KMS-11 (cell line): ENCODE measurements at regions not wholly inside any gene's neighbourhood (a gene's known extent, or its start where the extent isn't known, plus 50 kb on each side); places are given as distances from the start of the nearest gene placed in this dataset.

ENCODE experiments used
- H2AFZ ChIP-seq: fragments of 200-600 bp; sonication (generic); 2 replicates; pipeline ENCODE4 v1.6.1; 2016; ENCODE audit warnings: antibody characterized with exemption, mixed run types, low read depth
- H3K27ac ChIP-seq: fragments of 200-600 bp; sonication (generic); 2 replicates; pipeline ENCODE4 v1.6.1; 2016; ENCODE audit warnings: mild to moderate bottlenecking, mixed run types
- H3K27me3 ChIP-seq: fragments of 200-600 bp; sonication (generic); 2 replicates; pipeline ENCODE4 v1.6.1; 2017; ENCODE audit warnings: mild to moderate bottlenecking, low read depth, mixed run types, moderate library complexity; ENCODE audit not compliant: insufficient read depth
- H3K36me3 ChIP-seq: fragments of 200-600 bp; sonication (generic); 2 replicates; pipeline ENCODE4 v1.6.1; 2017; ENCODE audit warnings: mild to moderate bottlenecking, mixed run types; ENCODE audit not compliant: insufficient read depth
- H3K4me1 ChIP-seq: fragments of 200-600 bp; sonication (generic); 2 replicates; pipeline ENCODE4 v1.6.1; 2016; ENCODE audit warnings: mild to moderate bottlenecking, low read depth, mixed run types; ENCODE audit not compliant: poor library complexity, severe bottlenecking
- H3K4me2 ChIP-seq: fragments of 200-600 bp; sonication (generic); 2 replicates; pipeline ENCODE4 v1.7.0; 2016; ENCODE audit warnings: mild to moderate bottlenecking, mixed run types
- H3K4me3 ChIP-seq: fragments of 200-600 bp; sonication (generic); IDR thresholded peaks from 2 replicates; pipeline ENCODE4 v1.6.1; 2017; ENCODE audit warnings: low read depth, low read length, mixed read lengths; ENCODE audit not compliant: insufficient read depth
- H3K79me2 ChIP-seq: fragments of 200-600 bp; sonication (generic); 2 replicates; pipeline ENCODE4 v1.6.1; 2016; ENCODE audit warnings: low read depth, mixed run types; ENCODE audit not compliant: insufficient read depth
- H3K9ac ChIP-seq: fragments of 200-600 bp; sonication (generic); 2 replicates; pipeline ENCODE4 v1.6.1; 2016; ENCODE audit warnings: mild to moderate bottlenecking, mixed run types
- H4K20me1 ChIP-seq: fragments of 200-600 bp; sonication (generic); 2 replicates; pipeline ENCODE4 v1.6.1; 2016; ENCODE audit warnings: mild to moderate bottlenecking, mixed run types; ENCODE audit not compliant: insufficient read depth
- TF ChIP-seq, protein P1 (sequence below): fragments of 200-600 bp; sonication (generic); conservative IDR thresholded peaks from 2 replicates; pipeline ENCODE4 v1.6.1; 2017; ENCODE audit warnings: low read depth, mild to moderate bottlenecking, antibody characterized with exemption, low read length, moderate library complexity, mixed read lengths

- Histone ChIP-seq H3K4me2 (no peak overlapping the region), H3K27me3 (no peaks in the 10 kb centered on the region), H2AFZ (no peak overlapping the region), H4K20me1 (no peaks in the 10 kb centered on the region), H3K79me2 (no peaks in the 10 kb centered on the region), H3K4me3 (no peak overlapping the region), H3K9ac (no peak overlapping the region), H3K27ac (no peak overlapping the region), H3K36me3 (no peaks in the 10 kb centered on the region), H3K4me1 (peaks cover 16% of the 10 kb centered on the region)
- TF ChIP-seq, protein P1, sequence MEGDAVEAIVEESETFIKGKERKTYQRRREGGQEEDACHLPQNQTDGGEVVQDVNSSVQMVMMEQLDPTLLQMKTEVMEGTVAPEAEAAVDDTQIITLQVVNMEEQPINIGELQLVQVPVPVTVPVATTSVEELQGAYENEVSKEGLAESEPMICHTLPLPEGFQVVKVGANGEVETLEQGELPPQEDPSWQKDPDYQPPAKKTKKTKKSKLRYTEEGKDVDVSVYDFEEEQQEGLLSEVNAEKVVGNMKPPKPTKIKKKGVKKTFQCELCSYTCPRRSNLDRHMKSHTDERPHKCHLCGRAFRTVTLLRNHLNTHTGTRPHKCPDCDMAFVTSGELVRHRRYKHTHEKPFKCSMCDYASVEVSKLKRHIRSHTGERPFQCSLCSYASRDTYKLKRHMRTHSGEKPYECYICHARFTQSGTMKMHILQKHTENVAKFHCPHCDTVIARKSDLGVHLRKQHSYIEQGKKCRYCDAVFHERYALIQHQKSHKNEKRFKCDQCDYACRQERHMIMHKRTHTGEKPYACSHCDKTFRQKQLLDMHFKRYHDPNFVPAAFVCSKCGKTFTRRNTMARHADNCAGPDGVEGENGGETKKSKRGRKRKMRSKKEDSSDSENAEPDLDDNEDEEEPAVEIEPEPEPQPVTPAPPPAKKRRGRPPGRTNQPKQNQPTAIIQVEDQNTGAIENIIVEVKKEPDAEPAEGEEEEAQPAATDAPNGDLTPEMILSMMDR = no peak
Measured at GRCh38 chr21:27511233-27511632, 544.3 kb upstream of the ADAMTS5 start.

DNA sequence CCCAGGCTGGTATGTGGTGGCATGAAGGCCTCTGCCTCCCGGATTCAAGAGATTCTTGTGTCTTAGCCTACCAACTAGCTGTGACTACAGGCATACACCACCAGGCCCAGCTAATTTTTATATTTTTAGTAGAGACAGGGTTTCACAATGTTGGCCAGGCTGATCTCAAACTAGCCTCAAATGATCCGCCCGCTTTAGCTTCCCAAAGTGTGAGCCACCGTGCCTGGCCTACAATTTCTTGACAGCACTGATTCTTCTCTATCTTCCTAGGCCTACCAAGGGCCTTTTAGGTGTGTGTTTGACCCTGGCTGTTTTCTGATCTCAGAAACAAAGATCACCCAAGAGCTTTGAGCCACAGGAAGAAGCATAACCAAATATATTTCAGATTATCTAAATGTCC is 540.8 kb upstream of the ADAMTS5 start:
- H3K9ac ChIP-seq = no peak overlapping the region
- H3K27ac ChIP-seq = no peak overlapping the region
- peaks cover 16% of the 10 kb centered on the region for H3K4me1 ChIP-seq
- H3K4me3 ChIP-seq = no peak overlapping the region
- H3K4me2 ChIP-seq = no peak overlapping the region
- H3K79me2 ChIP-seq = no peaks in the 10 kb centered on the region
- TF ChIP-seq, protein P1 = no peak
- no peaks in the 10 kb centered on the region for H3K27me3 ChIP-seq
- no peaks in the 10 kb centered on the region for H3K36me3 ChIP-seq
- H4K20me1 ChIP-seq = no peaks in the 10 kb centered on the region
- H2AFZ ChIP-seq = no peak overlapping the region

DNA sequence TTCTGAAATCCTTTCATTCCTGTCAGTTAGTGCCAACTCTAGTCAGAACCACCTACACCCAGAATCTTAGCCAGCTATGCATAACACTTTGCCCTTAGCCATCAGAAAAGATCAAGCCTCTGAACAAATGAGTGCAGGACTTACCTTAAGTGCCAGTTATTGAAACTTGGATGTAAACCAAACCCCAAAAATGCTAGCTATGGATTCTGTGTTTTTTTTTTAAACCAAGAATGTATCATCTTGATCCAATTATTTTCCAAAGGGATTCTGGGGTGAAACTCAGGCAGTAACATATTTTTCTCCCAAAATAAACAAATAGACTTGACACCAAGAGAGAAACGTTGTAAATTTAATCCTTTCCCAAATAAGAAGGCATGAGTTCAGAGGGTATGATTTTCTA is 538.6 kb upstream of the ADAMTS5 start:
- Histone ChIP-seq H3K4me2 (no peak overlapping the region), H3K27me3 (no peaks in the 10 kb centered on the region), H3K27ac (no peak overlapping the region), H3K9ac (no peak overlapping the region), H4K20me1 (no peaks in the 10 kb centered on the region), H3K36me3 (no peaks in the 10 kb centered on the region), H3K4me1 (peaks cover 16% of the 10 kb centered on the region), H3K4me3 (no peak overlapping the region), H3K79me2 (no peaks in the 10 kb centered on the region), H2AFZ (no peak overlapping the region)
- TF ChIP-seq, protein P1 = no peak

DNA sequence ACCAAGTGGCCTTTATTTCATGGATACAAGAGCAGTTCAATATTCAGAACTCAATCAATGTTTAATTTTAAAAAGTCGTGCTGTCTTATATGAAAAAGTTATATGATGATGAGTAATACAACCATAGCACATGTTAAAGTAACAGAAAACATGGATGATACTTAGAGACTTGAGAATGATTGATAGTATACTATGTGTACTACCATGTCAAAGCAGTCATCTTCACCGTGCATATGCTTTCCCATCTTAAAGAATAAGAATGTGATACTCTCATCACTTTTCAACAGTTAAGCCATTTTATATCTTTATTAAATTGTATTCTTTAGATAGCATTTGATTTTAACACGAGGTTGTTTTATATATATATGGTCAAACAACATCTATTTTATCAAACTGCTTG is 535.9 kb upstream of the ADAMTS5 start:
- Histone ChIP-seq H3K4me2 (no peak overlapping the region), H3K36me3 (no peaks in the 10 kb centered on the region), H3K4me3 (no peak overlapping the region), H3K27ac (no peak overlapping the region), H3K79me2 (no peaks in the 10 kb centered on the region), H4K20me1 (no peaks in the 10 kb centered on the region), H3K27me3 (no peaks in the 10 kb centered on the region), H3K9ac (no peak overlapping the region), H2AFZ (no peak overlapping the region), H3K4me1 (no peaks in the 10 kb centered on the region)
- TF ChIP-seq, protein P1 = no peak
